Pancreas (tissue), 10 donors: ENCODE measurements at regions not wholly inside any gene's neighbourhood (a gene's known extent, or its start where the extent isn't known, plus 50 kb on each side); places are given as distances from the start of the nearest gene placed in this dataset.

Experiments
- ATAC-seq, 4 donors: fragments of 200-7000 bp; cut with Tn5 transposase; one replicate each; pipeline versions ENCODE4 v1.8.0 to v1.9.1; 2020; ENCODE audit warnings: mild to moderate bottlenecking in 4 of 4, moderate library complexity in 4 of 4
- DNase-seq, 6 donors: peaks; one replicate each; pipeline ENCODE4 v3.0.0-alpha.2; 2020
- FAIRE-seq: peaks from 2 replicates; lab custom pipeline; 2012; peaks lifted over from hg19 to GRCh38; lab: Jason Lieb, UNC
- H3K27ac ChIP-seq, 4 donors: fragments of 200-600 bp; sonication (generic); 1 replicate in 3 of 4; 2 replicates in 1 of 4; pipeline versions ENCODE4 v1.5.0 to v1.8.0; 2020
- H3K27me3 ChIP-seq, 4 donors: fragments of 200-600 bp; one replicate each; pipeline ENCODE4 v1.8.0; 2021
- H3K36me3 ChIP-seq, 3 donors: fragments of 200-600 bp; sonication (generic) in 1 of 3; one replicate each; pipeline versions ENCODE4 v1.5.0 to v1.8.0; 2020 to 2021
- H3K4me1 ChIP-seq, 3 donors: fragments of 200-600 bp; one replicate each; pipeline ENCODE4 v1.8.0; 2021
- H3K4me3 ChIP-seq, 4 donors: fragments of 200-600 bp; sonication (generic) in 2 of 4; one replicate each; pipeline versions ENCODE4 v1.5.0 to v1.8.0; 2020 to 2021
- H3K9me3 ChIP-seq, 4 donors: fragments of 200-600 bp; one replicate each; pipeline ENCODE4 v1.8.0; 2021
- WGBS, 2 donors: extraction: QIAGEN DNeasy Blood & Tissue Kit; methylation state at CpG; one replicate each; pipeline ENCODE4 v1.1.7; 2013; 5-methylcytosine and 5-hydroxymethylcytosine counted together
- intact Hi-C, 3 donors: fragments of 100-400 bp; cut with DNase I; formaldehyde crosslinking; loops; one replicate each; pipeline versions ENCODE4 v1.11.1 to v1.14.2; 2022
- TF ChIP-seq, protein P1 (sequence below), 4 donors: fragments of 200-600 bp; sonication (generic) in 3 of 4; IDR thresholded peaks; one replicate each; pipeline versions ENCODE4 v1.5.0 to v1.8.0; 2021; ENCODE audit warnings: antibody characterized with exemption in 4 of 4
- donor health status: healthy with polysubstance abuse.
- donor health status: DM: no; HTN: no; CAD: no; lungs with moderate emphysema.
- donor health status: DM: no; HTN: no; CAD: no.
- donor health status: control.
- donor health status: control.
- donor health status: Bipolar disorder and iron deficiency.
- donor health status: DM: yes; HTN: yes; CAD: no.
- donor health status: DM: no; HTN: no; CAD: no.
- donor health status: DM: no; HTN: no; CAD: no.
- donor health status: DM: yes; HTN: yes; CAD: no.

DNA sequence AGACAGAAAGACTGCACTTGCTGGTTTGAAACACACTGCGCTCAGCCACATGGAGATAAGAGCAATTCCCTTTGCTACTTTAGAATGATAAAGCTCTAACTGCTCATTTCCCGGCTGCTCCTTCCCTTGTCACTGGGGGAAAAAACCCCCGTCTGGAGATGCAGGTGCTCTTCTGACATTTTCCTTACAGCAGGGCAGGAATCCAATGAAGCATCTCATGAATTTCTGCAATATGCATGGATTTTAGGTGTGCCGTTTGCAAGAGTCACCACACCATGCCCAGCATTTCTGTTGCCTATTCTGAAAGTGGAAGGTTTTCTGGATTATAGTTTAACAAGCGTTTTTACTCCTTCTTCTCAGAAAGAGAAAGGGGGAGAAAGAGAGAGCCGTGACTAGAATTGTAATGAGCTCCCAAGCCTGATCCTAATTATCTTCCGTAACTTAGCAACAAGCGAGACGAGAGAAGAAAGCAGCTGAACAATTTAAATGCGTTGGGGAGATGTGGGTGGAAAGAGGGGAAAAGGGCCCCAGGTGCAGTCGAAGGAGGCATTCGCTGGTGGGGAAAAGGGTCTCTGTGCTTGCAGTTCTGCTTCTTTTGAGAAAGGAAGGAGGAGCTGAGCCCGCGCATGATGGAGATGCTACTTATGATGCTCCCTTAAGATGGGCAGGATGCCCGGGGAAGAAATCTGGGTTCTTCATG is 76.6 kb upstream of the SPATA13 start:
- no peak for FAIRE-seq

DNA sequence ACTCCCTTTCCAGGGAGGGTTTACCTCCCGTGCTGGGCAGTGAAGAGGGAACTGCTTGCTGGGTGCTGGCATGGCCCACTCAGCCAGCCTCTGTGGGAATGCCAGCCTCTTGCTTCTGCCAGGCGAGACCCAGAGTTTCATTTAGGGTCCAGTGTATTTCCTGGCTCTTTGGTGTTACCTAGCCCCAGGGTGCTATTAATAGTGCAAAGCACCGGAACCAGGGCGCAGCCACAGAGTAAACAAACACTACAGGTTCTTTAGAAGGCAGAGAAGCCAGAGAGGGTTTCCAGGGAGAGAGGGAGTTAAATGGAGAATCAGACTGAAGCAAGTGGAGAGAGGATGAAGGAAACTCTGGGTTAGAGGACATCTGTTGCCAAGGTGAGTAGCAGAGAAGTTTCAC is 74.9 kb upstream of the SPATA13 start:
- Histone ChIP-seq H3K36me3 (no peaks in the 10 kb centered on the region), H3K4me3 (no peak overlapping the region), H3K4me1 (peaks cover 11 to 20% (median 17%) of the 10 kb centered on the region in 3 donors), H3K9me3 (no peaks in the 10 kb centered on the region), H3K27me3 (no peaks in the 10 kb centered on the region), H3K27ac (no peak overlapping the region)
- no peak for FAIRE-seq
- TF ChIP-seq, protein P1, sequence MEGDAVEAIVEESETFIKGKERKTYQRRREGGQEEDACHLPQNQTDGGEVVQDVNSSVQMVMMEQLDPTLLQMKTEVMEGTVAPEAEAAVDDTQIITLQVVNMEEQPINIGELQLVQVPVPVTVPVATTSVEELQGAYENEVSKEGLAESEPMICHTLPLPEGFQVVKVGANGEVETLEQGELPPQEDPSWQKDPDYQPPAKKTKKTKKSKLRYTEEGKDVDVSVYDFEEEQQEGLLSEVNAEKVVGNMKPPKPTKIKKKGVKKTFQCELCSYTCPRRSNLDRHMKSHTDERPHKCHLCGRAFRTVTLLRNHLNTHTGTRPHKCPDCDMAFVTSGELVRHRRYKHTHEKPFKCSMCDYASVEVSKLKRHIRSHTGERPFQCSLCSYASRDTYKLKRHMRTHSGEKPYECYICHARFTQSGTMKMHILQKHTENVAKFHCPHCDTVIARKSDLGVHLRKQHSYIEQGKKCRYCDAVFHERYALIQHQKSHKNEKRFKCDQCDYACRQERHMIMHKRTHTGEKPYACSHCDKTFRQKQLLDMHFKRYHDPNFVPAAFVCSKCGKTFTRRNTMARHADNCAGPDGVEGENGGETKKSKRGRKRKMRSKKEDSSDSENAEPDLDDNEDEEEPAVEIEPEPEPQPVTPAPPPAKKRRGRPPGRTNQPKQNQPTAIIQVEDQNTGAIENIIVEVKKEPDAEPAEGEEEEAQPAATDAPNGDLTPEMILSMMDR (IDR thresholded peaks at IDR 0.05), result no peak
- DNase-seq, result no peak
- ATAC-seq, result peak; percentile 6 to 69 (median 40)
- 34 to 56% methylated on average over 4 of the region's 4 CpGs for WGBS, 2 donors
- intact Hi-C loops, result no loop called here

More for the DNA sequence above, 76.6 kb upstream of the SPATA13 start:
- Histone ChIP-seq H3K36me3 (no peaks in the 10 kb centered on the region), H3K9me3 (no peaks in the 10 kb centered on the region), H3K27ac (no peak overlapping the region), H3K4me3 (no peak overlapping the region), H3K27me3 (no peaks in the 10 kb centered on the region), H3K4me1 (peaks cover 11 to 20% (median 17%) of the 10 kb centered on the region in 3 donors)
- TF ChIP-seq, protein P1 (IDR thresholded peaks at IDR 0.05), result no peak
- WGBS, 2 donors, result 88 to 89% methylated on average over 15 of the region's 15 CpGs
- intact Hi-C loops, result no loop called here
- DNase-seq, result no peak
- no peak for ATAC-seq

DNA sequence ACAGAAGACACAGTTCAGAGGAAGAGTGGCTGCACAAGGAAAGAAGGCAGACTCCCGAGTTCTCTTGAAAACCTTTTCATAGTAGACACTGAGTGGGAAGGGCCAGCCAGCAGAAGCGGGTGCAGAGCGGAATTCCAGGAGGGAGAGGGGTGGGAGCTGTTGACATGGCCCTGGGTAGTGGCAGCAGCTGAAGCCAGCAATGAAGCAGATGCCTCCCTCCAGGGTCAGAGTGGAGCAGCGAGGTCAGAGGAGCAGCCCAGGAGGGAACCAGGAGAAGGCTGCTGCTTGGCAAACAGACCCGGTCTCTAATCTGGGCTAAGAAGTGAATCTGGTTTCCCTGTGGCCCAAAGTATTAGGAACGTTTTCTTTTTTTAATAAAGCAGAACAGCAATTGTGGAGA is 73.9 kb upstream of the SPATA13 start:
- intact Hi-C loops, result no loop called here
- Histone ChIP-seq H3K27ac (no peak overlapping the region), H3K27me3 (no peaks in the 10 kb centered on the region), H3K36me3 (no peaks in the 10 kb centered on the region), H3K4me3 (no peak overlapping the region), H3K4me1 (peaks cover 11 to 20% (median 17%) of the 10 kb centered on the region in 3 donors), H3K9me3 (no peaks in the 10 kb centered on the region)
- ATAC-seq, result no peak
- FAIRE-seq, result no peak
- no peak for DNase-seq
- TF ChIP-seq, protein P1 (IDR thresholded peaks at IDR 0.05), result no peak
- WGBS, 2 donors, result 75 to 82% methylated on average over 6 of the region's 6 CpGs

DNA sequence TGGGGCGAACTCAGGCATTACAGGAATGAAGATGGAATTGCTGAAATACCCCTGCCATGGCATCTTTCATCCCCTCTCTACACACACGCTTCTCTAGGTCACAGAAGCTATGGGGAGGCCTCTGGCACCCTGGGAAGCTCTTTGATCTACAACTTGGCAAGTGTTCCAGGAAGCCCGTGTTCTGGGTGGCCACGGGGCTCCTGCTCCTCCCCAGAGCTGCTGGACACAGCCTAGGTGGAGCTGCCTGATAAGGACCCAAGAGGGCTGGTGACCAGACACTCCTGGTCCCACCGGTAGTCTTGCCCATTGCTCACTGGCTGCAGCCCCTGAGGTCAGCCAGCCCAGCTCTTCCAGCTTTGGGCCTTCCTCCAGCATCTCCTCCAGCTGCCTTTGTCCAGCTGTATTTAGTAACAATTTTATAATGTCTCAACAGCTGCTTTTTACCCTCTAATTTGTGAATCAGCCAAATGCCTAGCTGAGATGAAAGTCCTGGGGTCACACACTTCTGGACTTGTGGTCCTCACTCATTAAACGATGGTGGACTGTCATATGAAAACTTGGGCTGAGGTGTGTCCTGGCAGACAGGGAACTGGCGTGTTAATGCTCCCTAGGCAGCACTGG is 72.8 kb upstream of the SPATA13 start:
- peak overlapping the region in 2 of 4 donors; percentile 17 to 36 for H3K27ac ChIP-seq
- peaks cover 11 to 20% (median 17%) of the 10 kb centered on the region in 3 donors for H3K4me1 ChIP-seq
- H3K36me3 ChIP-seq, result no peaks in the 10 kb centered on the region
- H3K9me3 ChIP-seq, result no peaks in the 10 kb centered on the region
- DNase-seq (peak; percentile 54 to 80 (median 64)), ATAC-seq (peak; percentile 63 to 95 (median 89)), FAIRE-seq (no peak)
- H3K4me3 ChIP-seq, result no peak overlapping the region
- TF ChIP-seq, protein P1 (IDR thresholded peaks at IDR 0.05), result no peak
- intact Hi-C loops, result no loop called here
- 47 to 55% methylated on average over 7 of the region's 7 CpGs for WGBS, 2 donors
- no peaks in the 10 kb centered on the region for H3K27me3 ChIP-seq

DNA sequence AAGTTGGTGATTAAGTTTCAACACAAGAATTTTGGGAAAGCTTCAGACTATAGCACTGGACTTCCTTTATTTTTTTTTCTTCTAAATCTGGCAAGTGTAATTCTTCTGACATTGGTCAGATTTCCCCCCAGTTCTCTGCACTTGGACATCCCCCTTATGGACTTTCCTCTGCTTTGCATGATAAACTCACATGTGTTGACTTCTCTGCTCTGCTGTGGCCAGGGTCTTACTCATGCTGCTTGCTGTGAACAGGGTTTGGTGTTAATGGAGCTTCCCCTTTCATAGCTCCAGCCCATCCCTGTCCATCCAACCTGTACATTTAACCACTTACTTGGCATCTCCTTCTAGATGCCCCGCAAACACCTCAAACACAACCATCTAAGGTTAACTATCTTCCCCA is 70.5 kb upstream of the SPATA13 start:
- intact Hi-C loops, result no loop called here
- no peaks in the 10 kb centered on the region for H3K9me3 ChIP-seq
- no peak for ATAC-seq
- H3K27me3 ChIP-seq, result no peaks in the 10 kb centered on the region
- H3K4me3 ChIP-seq, result no peak overlapping the region
- TF ChIP-seq, protein P1 (IDR thresholded peaks at IDR 0.05), result no peak
- H3K27ac ChIP-seq, result no peak overlapping the region
- DNase-seq, result no peak
- H3K4me1 ChIP-seq, result peaks cover 11 to 20% (median 17%) of the 10 kb centered on the region in 3 donors
- no peaks in the 10 kb centered on the region for H3K36me3 ChIP-seq
- 100% methylated on average over 1 of the region's 1 CpG for WGBS, 2 donors
- FAIRE-seq, result no peak
